CD1c-positive myeloid dendritic cell (primary cell): ENCODE measurements at regions not wholly inside any gene's neighbourhood (a gene's known extent, or its start where the extent isn't known, plus 50 kb on each side); places are given as distances from the start of the nearest gene placed in this dataset.

Source experiments
- DNase-seq: peaks from one replicate; pipeline ENCODE4 v3.0.0-alpha.2; 2016; ENCODE audit errors: extremely low spot score

DNA sequence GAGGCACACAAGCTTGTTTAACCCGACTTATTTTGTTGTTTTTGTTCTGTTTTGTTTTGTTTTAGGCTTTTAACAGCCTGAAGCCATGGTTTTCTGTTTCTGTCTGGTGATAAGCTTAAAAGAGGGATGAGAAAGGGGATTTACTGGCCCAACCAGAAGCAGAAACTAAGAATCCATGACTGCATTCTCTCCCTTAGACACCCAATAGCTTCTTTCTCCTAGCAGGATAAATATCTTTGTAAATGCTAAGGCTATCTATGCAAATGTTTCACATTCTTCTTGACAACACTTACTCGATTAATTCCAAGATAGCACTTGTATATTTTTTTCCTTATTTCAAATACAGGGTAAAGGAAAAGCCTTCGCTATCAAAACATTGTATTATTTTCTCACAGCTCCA, 53.7 kb upstream of the SMAD1 start:
- DNase-seq: no peak

DNA sequence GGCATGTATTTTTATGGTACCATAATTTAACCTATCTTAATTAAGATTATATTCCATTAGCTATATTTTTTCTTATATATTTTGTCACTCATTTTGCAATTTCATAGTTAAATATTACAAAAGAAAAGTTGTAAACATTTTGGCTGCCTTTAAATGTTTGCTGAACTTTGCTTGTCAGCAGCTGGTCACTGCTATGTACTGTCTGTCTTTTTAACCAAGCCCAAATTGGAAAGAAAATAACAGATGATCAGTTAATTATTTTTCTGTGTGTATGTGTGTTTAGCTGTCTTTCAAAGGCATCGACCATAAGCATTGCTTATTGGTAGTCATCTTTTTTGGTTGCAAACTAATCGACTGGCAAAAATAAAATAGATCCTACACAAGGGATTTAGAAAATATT, 54.4 kb upstream of the SMAD1 start:
- no peak for DNase-seq

GRCh38 chr4:145423017-145423708, 58.5 kb upstream of the SMAD1 start:
- DNase-seq: no peak

DNA sequence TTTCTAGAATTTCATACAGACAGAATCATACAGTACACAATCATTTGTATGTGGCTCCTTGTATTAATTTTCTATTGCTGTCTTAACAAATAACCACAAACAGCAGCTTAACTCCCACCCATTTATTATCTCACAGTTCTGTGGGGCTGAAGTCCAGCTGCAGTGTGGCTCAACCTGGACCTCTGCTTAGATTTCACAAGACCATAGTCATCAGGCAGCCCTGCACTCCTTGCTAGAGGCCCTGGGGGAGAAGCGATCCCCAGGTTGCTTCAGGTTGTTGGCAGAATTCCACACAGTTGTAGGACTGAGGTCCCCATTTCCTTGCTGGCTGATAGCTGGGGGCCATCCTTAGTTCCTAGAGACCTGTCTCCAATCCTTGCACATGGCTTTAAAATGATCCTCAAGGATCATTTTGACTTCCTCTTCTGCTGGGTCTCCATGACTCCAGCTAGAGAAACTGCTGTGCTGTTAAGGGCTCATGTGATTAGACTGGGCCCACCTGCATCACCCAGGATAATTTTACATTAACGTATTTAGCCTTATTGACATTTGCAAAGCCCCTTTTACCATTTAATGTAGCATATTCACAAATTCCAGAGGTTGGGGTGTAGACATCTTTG, 60.9 kb upstream of the SMAD1 start:
- DNase-seq: no peak

DNA sequence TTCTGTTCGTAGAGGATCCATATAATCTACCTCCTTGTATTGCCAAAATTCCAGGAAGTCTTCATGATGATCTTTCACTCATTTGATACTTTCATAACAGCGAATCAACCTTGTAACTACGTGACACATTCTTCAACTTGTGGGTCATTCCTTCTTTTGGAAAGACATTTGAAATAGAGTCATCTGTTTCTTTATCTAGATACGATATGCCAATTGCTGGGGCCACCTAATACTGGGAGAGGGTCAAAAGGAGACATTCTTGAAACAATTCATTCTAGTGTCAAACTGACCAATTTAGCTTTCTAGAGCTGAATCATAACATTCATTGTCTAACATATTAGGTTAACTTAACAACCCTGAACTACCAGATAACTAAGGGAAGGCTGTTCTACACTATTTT, 62.9 kb upstream of the SMAD1 start:
- DNase-seq: no peak

DNA sequence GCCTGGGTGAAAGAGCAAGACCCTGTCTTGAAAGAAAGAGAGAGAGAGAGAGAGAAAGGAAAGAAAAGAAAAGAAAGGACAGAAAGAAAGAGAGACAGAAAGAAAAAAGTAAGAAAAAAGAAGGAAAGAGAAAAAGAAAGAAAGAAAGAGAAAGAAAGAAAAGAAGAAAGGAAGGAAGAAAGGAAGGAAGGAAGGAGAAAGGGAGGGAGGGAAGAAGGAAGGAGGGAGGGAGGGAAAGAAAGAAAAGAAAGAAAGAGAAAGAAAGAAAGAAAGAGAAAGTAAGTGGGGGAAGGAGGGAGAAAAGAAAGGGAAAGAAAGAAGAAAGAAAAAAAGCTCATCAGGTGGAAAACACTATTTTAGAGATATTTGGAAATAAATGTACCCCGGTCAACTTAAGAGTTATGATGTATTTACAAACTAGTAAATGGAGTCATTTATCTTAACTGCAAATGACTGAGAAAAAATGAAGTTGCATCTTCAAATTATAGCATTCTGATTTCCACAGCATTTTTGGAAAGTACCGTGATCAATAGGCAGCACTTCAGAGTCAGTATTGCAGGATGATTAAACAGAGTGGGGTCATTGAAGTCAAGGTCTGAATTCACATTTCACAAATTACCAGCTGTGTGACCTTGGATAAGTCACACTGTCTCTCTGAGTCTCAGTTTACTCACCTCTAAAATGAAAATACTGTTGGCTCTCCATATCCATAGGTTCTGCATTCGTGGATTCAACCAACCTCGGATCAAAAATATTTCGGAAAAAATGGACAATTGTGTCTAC, 64.1 kb upstream of the SMAD1 start:
- DNase-seq: no peak

- no peak for DNase-seq
Observed at GRCh38 chr4:145414841-145415240, 66.8 kb upstream of the SMAD1 start.

GRCh38 chr4:145414226-145414625, 67.4 kb upstream of the SMAD1 start:
- no peak for DNase-seq

DNA sequence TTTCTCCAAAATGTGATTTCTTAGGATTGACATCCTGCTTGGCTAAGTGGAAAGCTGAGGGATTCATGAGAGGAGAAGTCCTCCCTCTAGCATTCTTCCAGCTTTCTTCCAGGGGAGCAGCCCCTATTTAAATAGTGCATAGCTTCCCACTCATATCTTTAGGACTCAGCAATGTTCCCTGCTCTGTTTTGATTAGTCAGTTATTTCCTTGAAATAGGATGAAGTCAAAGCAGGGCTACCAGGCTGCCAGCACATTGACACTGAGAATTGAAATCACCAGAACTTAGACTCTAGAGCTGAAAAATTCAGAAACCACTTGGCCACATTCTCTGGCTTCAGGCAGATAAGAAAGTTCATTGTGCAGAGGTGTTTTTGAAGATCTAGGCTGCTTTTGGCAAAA, 74.7 kb upstream of the SMAD1 start:
- DNase-seq: no peak

DNA sequence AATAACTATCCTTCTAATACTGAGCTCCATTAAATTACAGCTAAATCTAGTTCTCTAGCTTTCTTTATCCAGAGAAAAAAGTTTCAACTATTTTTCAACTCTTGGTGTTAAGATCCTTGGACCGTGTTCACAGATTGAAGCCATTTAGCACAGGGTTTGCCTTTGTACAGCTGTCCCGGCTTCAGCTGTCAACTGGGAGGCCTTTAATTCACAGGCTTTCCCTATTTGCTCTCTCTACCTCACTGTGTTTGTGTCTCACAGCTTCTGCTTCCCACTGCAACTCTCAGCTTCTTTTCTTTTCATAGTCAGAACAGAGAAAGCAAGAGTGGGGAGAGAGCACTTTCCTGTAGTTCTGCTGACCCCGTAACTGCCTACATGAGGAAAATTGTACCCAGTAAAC, 76.9 kb upstream of the SMAD1 start:
- no peak for DNase-seq

GRCh38 chr4:145396581-145396980, 85.1 kb upstream of the SMAD1 start:
- no peak for DNase-seq

DNA sequence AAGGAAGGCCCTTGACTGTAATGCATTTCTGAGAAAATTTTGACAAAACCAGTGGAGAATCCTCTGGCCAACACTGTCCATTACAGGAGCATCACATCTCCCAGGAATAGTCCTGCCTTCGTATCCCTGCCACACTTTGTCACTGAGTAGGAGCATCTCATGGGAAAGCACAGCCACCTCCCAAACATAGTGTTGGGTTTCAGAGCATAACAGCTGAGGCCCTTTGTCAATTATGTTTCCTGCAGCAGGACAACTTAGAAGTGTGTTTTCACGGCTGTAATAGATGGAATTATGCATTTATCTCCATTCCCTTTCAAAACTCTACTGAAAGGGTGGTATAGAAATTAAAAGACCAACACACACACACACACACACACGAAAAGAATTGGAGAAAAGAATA, 91.1 kb upstream of the SMAD1 start:
- no peak for DNase-seq

- DNase-seq: no peak
Observed at GRCh38 chr4:145389550-145389949, 92.1 kb upstream of the SMAD1 start.

DNA sequence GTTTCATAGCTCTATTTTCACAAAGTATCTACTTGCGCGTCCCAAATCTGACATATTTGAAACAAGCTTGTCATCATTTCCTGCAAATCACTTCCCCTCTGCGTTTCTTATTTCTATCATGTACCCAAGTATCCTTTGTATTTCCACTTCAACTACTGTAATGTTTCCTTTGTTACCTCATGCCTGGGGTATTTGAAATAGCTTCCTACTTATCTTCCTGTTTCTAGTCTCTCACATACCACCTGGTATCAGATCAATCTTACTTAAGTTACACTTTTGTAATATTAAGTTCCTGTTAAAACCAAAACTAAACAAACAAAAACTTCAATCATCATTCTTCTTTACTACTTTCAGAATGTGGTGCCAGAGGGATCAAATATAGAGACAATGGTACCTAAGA, 93.6 kb upstream of the SMAD1 start:
- no peak for DNase-seq

DNA sequence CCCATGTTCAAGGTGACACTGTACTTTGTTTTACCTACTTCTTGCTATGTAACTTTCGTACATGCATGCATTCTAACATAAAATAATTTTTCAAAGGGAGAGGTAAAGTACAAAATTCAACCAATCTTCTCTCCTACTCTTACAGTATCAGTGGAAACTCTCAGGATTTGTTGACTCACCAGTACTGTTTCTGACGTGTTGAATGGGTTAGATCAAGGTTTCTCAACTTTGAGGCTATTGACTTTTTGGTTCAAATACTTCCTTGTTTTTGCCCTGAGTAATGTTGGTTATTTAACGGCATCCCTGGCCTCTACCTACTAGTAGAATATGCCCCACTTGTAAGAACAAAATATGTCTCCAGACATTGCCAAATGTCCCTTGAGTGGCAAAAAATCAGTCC, 94.6 kb upstream of the SMAD1 start:
- no peak for DNase-seq

DNA sequence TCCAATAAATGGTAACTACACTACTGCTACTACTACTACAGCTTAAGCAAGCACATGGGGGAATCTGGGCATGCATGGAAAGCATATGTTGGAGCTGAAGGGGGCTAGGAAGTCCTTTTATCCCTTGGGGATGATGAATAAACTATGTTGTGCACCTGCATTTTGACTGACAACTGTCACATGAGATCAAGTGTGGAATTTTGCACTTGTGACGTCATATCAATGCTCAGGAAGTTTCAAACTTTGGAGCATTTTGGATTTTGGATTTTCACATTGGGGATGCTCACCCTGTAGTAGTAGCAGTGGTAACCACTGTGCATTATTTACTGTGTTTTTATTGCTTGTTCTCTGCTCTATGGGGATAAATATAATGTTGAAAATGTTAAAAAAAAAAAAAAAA, 100.5 kb upstream of the SMAD1 start:
- no peak for DNase-seq

DNA sequence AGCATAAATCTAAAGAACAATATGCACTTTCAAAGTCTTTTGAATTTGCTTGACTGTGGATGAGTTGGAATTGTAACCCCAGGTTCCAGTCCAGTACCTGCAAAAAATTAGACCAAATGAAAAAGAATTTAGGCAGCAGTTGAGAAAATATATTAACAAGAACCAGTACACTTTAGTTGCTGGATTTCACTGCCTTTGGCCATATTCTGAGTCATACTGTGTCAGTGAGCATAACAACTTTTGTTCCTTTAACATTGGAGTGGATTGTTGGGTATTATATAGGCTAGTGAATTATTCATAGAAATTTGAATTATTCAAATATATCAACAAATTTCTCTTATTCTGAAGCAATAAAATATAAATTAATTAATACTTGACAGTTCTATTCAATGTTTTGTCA, 101.5 kb upstream of the SMAD1 start:
- no peak for DNase-seq

GRCh38 chr4:145375416-145375815, 106.2 kb upstream of the SMAD1 start:
- DNase-seq: no peak

- no peak for DNase-seq
Observed at GRCh38 chr4:145352438-145353145, 129.1 kb upstream of the SMAD1 start.

GRCh38 chr4:145351922-145352321, 129.7 kb upstream of the SMAD1 start:
- DNase-seq: no peak

DNA sequence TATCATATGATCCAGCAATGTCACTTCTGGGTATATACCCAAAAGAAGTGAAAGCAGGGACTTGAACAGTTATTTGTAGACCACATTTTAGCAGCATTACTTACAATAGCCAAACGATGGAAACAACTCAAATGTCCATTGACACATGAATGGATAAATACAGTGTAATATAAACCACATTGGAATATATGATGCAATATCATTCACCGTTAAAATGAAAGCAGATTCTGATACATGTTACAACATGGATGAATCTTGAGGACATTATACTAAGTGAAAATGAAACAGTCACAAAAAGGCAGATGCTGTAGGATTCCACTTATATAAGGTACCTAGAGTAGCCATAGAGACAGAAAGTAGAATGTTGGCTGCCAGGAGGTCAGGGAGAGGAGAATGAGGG, 130.5 kb upstream of the SMAD1 start:
- DNase-seq: no peak

GRCh38 chr4:145348291-145348690, 133.4 kb upstream of the SMAD1 start:
- DNase-seq: no peak

DNA sequence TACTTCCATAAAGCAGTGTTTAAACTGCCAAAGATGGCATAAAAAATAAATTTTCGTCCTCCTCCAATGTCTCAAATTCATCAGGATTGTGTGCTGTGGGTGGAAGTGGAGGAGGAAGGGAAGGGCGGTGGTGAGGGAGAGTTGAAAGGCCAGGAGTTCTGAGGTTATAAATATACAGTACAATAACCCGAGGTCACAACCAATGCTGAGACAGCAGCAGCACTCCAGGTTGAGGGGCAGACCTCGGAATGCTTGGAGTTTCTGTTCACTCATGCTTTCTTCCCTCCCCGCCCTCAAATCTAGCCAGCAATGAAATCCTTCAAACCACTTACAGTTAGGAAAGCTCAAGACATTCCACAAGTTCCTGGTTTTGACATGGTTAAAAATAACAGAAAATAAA, 134.0 kb upstream of the SMAD1 start:
- no peak for DNase-seq
